Calu3 (cell line): ENCODE measurements at regions not wholly inside any gene's neighbourhood (a gene's known extent, or its start where the extent isn't known, plus 50 kb on each side); places are given as distances from the start of the nearest gene placed in this dataset.

ENCODE experiments used
- BruUV-seq: library from RNA; stranded (reverse); fragments of 400-500 nt; replicated peaks from 2 replicates; lab custom pipeline; 2021; lab: Mats Ljungman, UMichigan
- CTCF ChIA-PET: fragments of 300-600 bp; sonication (Branson Sonifier 250); formaldehyde crosslinking; loops from one replicate; lab custom pipeline; 2022; ENCODE audit warnings: antibody characterized with exemption; lab: Charles Lee
- DNase-seq: peaks from one replicate; pipeline ENCODE4 v3.0.0; 2022
- H3K27ac Mint-ChIP-seq: one replicate; pipeline ENCODE4 v1.8.0; 2022; ENCODE audit warnings: mixed read lengths; ENCODE audit not compliant: unreplicated experiment
- H3K27me3 Mint-ChIP-seq: one replicate; pipeline ENCODE4 v1.8.0; 2022; ENCODE audit warnings: mixed read lengths; ENCODE audit not compliant: unreplicated experiment
- H3K36me3 Mint-ChIP-seq: one replicate; pipeline ENCODE4 v1.8.0; 2022; ENCODE audit warnings: mild to moderate bottlenecking, moderate library complexity, mixed read lengths; ENCODE audit not compliant: insufficient read depth, unreplicated experiment
- H3K4me1 Mint-ChIP-seq: one replicate; pipeline ENCODE4 v1.8.0; 2022; ENCODE audit warnings: mild to moderate bottlenecking, low read depth, mixed read lengths; ENCODE audit not compliant: unreplicated experiment
- H3K4me3 Mint-ChIP-seq: one replicate; pipeline ENCODE4 v1.8.0; 2022; ENCODE audit warnings: mild to moderate bottlenecking, low read depth, moderate library complexity, mixed read lengths; ENCODE audit not compliant: unreplicated experiment
- H3K9me3 Mint-ChIP-seq: one replicate; pipeline ENCODE4 v1.8.0; 2022; ENCODE audit warnings: low read depth, mixed read lengths; ENCODE audit not compliant: unreplicated experiment
- CTCF ChIP-seq: fragments of 200-600 bp; IDR thresholded peaks from one replicate; pipeline ENCODE4 v1.8.0; 2022; ENCODE audit warnings: antibody characterized with exemption; ENCODE audit not compliant: unreplicated experiment
- intact Hi-C: fragments of 100-400 bp; cut with micrococcal nuclease; formaldehyde crosslinking; loops from one replicate; pipeline ENCODE4 v1.10.0; 2022; ENCODE audit not compliant: unreplicated experiment

GRCh38 chr5:23012842-23013241, 159.7 kb upstream of the CDH12 start:
- Mint-ChIP-seq H3K27ac (peak overlapping the region; percentile 76), H3K9me3 (no peaks in the 10 kb centered on the region), H3K36me3 (peaks cover 5% of the 10 kb centered on the region), H3K27me3 (no peaks in the 10 kb centered on the region), H3K4me1 (peaks cover 17% of the 10 kb centered on the region), H3K4me3 (peak overlapping the region; percentile 65)
- DNase-seq = no peak
- CTCF ChIA-PET = no interaction called here
- intact Hi-C loops = no loop called here
- BruUV-seq = no TSS peak
- no peak for TF ChIP-seq CTCF

GRCh38 chr5:23007762-23008161, 154.6 kb upstream of the CDH12 start:
- Mint-ChIP-seq H3K4me1 (peaks cover 8% of the 10 kb centered on the region), H3K36me3 (no peaks in the 10 kb centered on the region), H3K27me3 (no peaks in the 10 kb centered on the region), H3K9me3 (no peaks in the 10 kb centered on the region), H3K4me3 (no peak overlapping the region), H3K27ac (no peak overlapping the region)
- TF ChIP-seq CTCF = no peak
- CTCF ChIA-PET = no interaction called here
- DNase-seq = no peak
- intact Hi-C loops = no loop called here
- no TSS peak for BruUV-seq

GRCh38 chr5:23007236-23007635, 154.1 kb upstream of the CDH12 start:
- CTCF ChIA-PET = no interaction called here
- DNase-seq = no peak
- intact Hi-C loops = no loop called here
- TF ChIP-seq CTCF = no peak
- peaks cover 2% of the 10 kb centered on the region for H3K4me1 Mint-ChIP-seq
- no peaks in the 10 kb centered on the region for H3K27me3 Mint-ChIP-seq
- H3K27ac Mint-ChIP-seq = no peak overlapping the region
- H3K36me3 Mint-ChIP-seq = no peaks in the 10 kb centered on the region
- BruUV-seq = no TSS peak
- no peak overlapping the region for H3K4me3 Mint-ChIP-seq
- no peaks in the 10 kb centered on the region for H3K9me3 Mint-ChIP-seq

GRCh38 chr5:23001120-23001519, 148.0 kb upstream of the CDH12 start:
- no peak for TF ChIP-seq CTCF
- no peaks in the 10 kb centered on the region for H3K9me3 Mint-ChIP-seq
- CTCF ChIA-PET = no interaction called here
- no peaks in the 10 kb centered on the region for H3K36me3 Mint-ChIP-seq
- H3K27me3 Mint-ChIP-seq = no peaks in the 10 kb centered on the region
- DNase-seq = no peak
- H3K4me3 Mint-ChIP-seq = no peak overlapping the region
- no TSS peak for BruUV-seq
- no peak overlapping the region for H3K27ac Mint-ChIP-seq
- H3K4me1 Mint-ChIP-seq = no peaks in the 10 kb centered on the region
- intact Hi-C loops = no loop called here
